Thyroid gland (tissue), 4 donors: ENCODE measurements at regions not wholly inside any gene's neighbourhood (a gene's known extent, or its start where the extent isn't known, plus 50 kb on each side); places are given as distances from the start of the nearest gene placed in this dataset.

ENCODE experiments used
- POLR2A ChIP-seq, 2 donors: fragments of 450-650 bp; IDR thresholded peaks; one replicate each; pipeline ENCODE4 v1.6.1; 2017; ENCODE audit warnings: antibody characterized with exemption in 2 of 2, mild to moderate bottlenecking in 2 of 2, moderate library complexity in 1 of 2
- TF ChIP-seq, protein P1 (sequence below), 6 experiments: fragments of 200-600 bp in 3 of 6; fragments of 450-650 bp in 3 of 6; sonication (generic) in 3 of 6; IDR thresholded peaks; one replicate each; pipeline ENCODE4 v1.5.1; 2016 to 2019; ENCODE audit warnings: antibody characterized with exemption in 6 of 6, mild to moderate bottlenecking in 2 of 6, inconsistent platforms in 1 of 6, moderate library complexity in 1 of 6

DNA sequence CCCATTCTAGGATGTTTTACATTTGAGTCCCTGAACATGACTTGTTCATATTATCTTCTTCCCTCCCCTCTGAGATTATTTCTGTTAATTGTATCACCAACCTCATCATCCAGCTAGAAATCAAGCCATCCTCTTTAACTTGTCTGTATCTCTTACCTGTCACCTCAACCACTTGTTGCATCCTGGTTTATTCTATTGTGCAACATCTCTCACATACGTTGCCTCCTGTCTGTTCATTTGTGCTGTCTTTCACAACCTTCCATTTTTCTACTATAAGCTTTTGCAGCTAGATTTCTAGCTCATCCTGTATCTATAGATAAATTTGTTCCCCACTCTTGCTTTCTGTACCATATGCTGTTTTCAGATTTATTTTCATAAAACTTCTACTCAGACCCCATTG lies 183.7 kb downstream of the MCHR2 start:
- TF ChIP-seq, protein P1, sequence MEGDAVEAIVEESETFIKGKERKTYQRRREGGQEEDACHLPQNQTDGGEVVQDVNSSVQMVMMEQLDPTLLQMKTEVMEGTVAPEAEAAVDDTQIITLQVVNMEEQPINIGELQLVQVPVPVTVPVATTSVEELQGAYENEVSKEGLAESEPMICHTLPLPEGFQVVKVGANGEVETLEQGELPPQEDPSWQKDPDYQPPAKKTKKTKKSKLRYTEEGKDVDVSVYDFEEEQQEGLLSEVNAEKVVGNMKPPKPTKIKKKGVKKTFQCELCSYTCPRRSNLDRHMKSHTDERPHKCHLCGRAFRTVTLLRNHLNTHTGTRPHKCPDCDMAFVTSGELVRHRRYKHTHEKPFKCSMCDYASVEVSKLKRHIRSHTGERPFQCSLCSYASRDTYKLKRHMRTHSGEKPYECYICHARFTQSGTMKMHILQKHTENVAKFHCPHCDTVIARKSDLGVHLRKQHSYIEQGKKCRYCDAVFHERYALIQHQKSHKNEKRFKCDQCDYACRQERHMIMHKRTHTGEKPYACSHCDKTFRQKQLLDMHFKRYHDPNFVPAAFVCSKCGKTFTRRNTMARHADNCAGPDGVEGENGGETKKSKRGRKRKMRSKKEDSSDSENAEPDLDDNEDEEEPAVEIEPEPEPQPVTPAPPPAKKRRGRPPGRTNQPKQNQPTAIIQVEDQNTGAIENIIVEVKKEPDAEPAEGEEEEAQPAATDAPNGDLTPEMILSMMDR (IDR thresholded peaks at IDR 0.05) = no peak
- TF ChIP-seq POLR2A (IDR thresholded peaks at IDR 0.05) = no peak
